HG03457 (cell line): ENCODE measurements at regions not wholly inside any gene's neighbourhood (a gene's known extent, or its start where the extent isn't known, plus 50 kb on each side); places are given as distances from the start of the nearest gene placed in this dataset.

Experiments used
- ATAC-seq: cut with Tn5 transposase; IDR thresholded peaks from one replicate; pipeline ENCODE4 v1.9.1; 2021; ENCODE audit warnings: moderate number of reproducible peaks; ENCODE audit not compliant: unreplicated experiment

GRCh38 chr10:113319479-113319878 is 233.4 kb upstream of the HABP2 start:
- no peak for ATAC-seq

- no peak for ATAC-seq
Observed at GRCh38 chr10:113320211-113320610, 232.6 kb upstream of the HABP2 start.

- ATAC-seq = no peak
Observed at GRCh38 chr10:113320987-113321386, 231.9 kb upstream of the HABP2 start.

GRCh38 chr10:113322843-113323242 is 230.0 kb upstream of the HABP2 start:
- no peak for ATAC-seq

- ATAC-seq = no peak
Observed at GRCh38 chr10:113323985-113324384, 228.9 kb upstream of the HABP2 start.

GRCh38 chr10:113326160-113327111 is 226.4 kb upstream of the HABP2 start:
- ATAC-seq = peak; percentile 81

- ATAC-seq = no peak
Observed at GRCh38 chr10:113329121-113329596, 223.7 kb upstream of the HABP2 start.

- no peak for ATAC-seq
Observed at GRCh38 chr10:113331961-113332360, 220.9 kb upstream of the HABP2 start.

GRCh38 chr10:113333313-113333712 is 219.5 kb upstream of the HABP2 start:
- ATAC-seq = no peak

GRCh38 chr10:113335592-113335991 is 217.3 kb upstream of the HABP2 start:
- no peak for ATAC-seq

GRCh38 chr10:113336549-113337130 is 216.2 kb upstream of the HABP2 start:
- no peak for ATAC-seq

GRCh38 chr10:113337142-113337541 is 215.7 kb upstream of the HABP2 start:
- ATAC-seq = no peak

GRCh38 chr10:113339121-113339520 is 213.7 kb upstream of the HABP2 start:
- ATAC-seq = no peak

GRCh38 chr10:113340282-113340681 is 212.6 kb upstream of the HABP2 start:
- ATAC-seq = no peak

GRCh38 chr10:113341138-113341537 is 211.7 kb upstream of the HABP2 start:
- no peak for ATAC-seq

GRCh38 chr10:113345826-113346624 is 206.8 kb upstream of the HABP2 start:
- no peak for ATAC-seq

- no peak for ATAC-seq
Observed at GRCh38 chr10:113347508-113347907, 205.3 kb upstream of the HABP2 start.

GRCh38 chr10:113348694-113349093 is 204.2 kb upstream of the HABP2 start:
- ATAC-seq = no peak

GRCh38 chr10:113350311-113351040 is 202.4 kb upstream of the HABP2 start:
- ATAC-seq = no peak

GRCh38 chr10:113354711-113355110 is 198.1 kb upstream of the HABP2 start:
- no peak for ATAC-seq
